ENCODE measurements at regions not wholly inside any gene's neighbourhood (a gene's known extent, or its start where the extent isn't known, plus 50 kb on each side); places are given as distances from the start of the nearest gene placed in this dataset.

DNA sequence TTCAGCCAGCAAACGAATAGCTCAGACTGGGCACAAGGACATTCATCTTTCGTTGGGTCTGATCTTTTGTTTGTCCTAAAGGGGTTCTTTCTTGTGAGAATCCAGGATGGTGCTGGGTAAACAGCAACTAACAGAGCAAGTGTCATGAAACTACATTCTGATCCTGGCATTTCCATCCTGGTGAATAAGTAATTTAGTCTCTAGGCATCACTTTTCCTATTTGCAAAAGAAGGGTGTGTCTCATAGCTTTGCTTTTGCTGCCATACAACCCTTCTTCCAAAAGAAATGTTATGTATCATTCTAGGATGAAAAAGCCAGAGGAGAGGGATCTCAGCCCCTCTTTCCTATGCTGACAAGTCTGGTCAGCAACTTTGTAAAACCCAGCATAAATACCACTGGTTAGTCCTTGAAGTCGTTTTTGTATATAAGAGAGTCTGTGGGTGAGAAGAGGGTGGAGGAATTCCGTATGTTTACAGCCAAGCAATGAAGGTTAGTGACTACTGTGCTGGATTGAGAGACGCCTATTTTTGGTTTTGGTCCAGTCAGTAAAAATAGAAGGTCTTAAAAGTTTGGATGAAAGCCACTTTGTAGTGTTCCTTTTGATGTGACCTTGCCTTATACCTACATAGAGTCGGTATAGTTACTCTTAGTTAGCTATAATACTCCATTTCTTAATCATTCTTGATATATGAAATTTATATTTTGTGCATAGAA lies 88.4 kb upstream of the SLC25A13 start:
- TF ChIP-seq POLR2A (IDR thresholded peaks at IDR 0.05) (no peak), POLR2AphosphoS5 (IDR thresholded peaks at IDR 0.05) (no peak)
